ENCODE measurements at regions not wholly inside any gene's neighbourhood (a gene's known extent, or its start where the extent isn't known, plus 50 kb on each side); places are given as distances from the start of the nearest gene placed in this dataset.
A peak's percentile ranks its signal among the peaks of the same experiment; 100 is the strongest.

DNA sequence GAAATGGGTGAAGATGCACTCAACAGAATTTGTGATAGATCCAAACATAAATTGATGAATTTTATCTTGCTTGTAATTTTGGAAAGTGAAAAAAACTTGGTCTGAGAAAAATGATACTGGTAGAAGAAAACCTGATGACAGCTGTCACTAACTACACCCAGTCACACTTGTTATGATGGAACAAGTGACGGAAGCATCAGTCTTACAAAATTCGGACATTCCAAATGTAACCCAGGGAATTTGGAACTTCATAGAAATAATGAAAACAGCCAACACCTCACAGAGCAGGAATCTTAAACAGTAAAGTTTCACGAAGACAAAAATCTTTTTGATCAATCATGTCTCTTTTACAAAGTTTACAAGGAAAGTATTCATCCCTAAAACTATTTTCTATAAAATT is 123.9 kb downstream of the RIN2 start (continued):
- TF ChIP-seq ZBTB7B (CRISPR knock-in tag; IDR thresholded peaks at IDR 0.05) (no peak), BCL6 (CRISPR knock-in tag; IDR thresholded peaks at IDR 0.05) (no peak), MYNN (CRISPR knock-in tag; IDR thresholded peaks at IDR 0.05; ENCODE audit: low read depth) (no peak)

DNA sequence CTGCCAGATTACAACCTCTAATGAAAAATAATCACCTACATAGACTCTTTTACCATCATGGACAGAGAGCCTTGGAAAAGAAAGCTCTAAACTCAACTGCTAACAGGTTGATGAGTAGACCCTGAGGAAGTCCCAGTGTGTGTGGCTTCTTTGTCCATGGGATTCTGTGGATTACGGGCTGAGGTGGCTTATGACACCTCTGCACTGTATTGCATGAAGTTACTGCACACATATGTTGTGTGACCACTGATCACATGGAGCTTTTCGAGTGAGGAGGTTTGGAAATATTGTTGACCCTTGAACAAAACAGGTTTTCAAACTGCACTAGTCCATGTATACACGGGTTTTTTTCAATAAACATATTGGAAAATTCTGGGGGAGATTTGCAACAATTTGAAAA is 124.4 kb downstream of the RIN2 start:
- BruUV-seq (replicated peaks): no TSS peak
- POLR2A ChIA-PET: interaction anchor here (0.7 to 1.6 kb wide), 3 partner anchors 52 to 168 kb away, joined by 3 read pairs; no protein-coding TSS in a partner anchor
- ATAC-seq (no peak), FAIRE-seq (no peak), DNase-seq (ENCODE audit: low spot score) (no peak)
- Histone ChIP-seq H3K36me3 (replicated peaks in 1 of 2; ENCODE audit: control insufficient read depth in 1 of 2, insufficient read depth in 2 of 2, low read length in 2 of 2) (no peaks in the 10 kb centered on the region), H2AFZ (ENCODE audit: low read length) (no peak overlapping the region), H4K20me1 (ENCODE audit: insufficient read depth, low read length) (no peaks in the 10 kb centered on the region), H3K4me1 (ENCODE audit: insufficient read depth, low read length) (peaks cover 74% of the 10 kb centered on the region), H3K4me2 (ENCODE audit: low read depth, low read length) (no peak overlapping the region), H3K27ac (ENCODE audit: extremely low read length, insufficient read depth, low read length) (no peak overlapping the region), H3K4me3 (replicated peaks in 1 of 3; ENCODE audit: insufficient read depth in 1 of 3, low read depth in 2 of 3, low read length in 3 of 3) (no peak overlapping the region), H3K9ac (ENCODE audit: insufficient read depth, low read depth, low read length) (no peak overlapping the region), H3K79me2 (ENCODE audit: insufficient read depth, low read length) (no peaks in the 10 kb centered on the region), H3K9me3 (ENCODE audit: low read length) (no peaks in the 10 kb centered on the region), H3K27me3 (ENCODE audit: control insufficient read depth in 1 of 2, insufficient read depth in 2 of 2, low read length in 2 of 2) (peaks cover 0 to 4% of the 10 kb centered on the region in 2 experiments; a peak in 1 of 5 replicates)
- CTCF ChIA-PET (ENCODE audit: low intra/inter-chr PET ratio, low total read pairs): no interaction called here
- TF ChIP-seq, protein P1, sequence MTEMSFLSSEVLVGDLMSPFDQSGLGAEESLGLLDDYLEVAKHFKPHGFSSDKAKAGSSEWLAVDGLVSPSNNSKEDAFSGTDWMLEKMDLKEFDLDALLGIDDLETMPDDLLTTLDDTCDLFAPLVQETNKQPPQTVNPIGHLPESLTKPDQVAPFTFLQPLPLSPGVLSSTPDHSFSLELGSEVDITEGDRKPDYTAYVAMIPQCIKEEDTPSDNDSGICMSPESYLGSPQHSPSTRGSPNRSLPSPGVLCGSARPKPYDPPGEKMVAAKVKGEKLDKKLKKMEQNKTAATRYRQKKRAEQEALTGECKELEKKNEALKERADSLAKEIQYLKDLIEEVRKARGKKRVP (CRISPR knock-in tag; IDR thresholded peaks at IDR 0.05): peak in 1 of 2 experiments; percentile 59; a peak in 2 of 4 replicates
- no peak for TF ChIP-seq ZNF549 (CRISPR knock-in tag; IDR thresholded peaks at IDR 0.05)
- intact Hi-C loops (cut with micrococcal nuclease; ENCODE audit: unreplicated experiment) (no loop called here), in situ Hi-C loops (cut with HindIII; ENCODE audit: extremely low pct_ligation_motif_present, low pct_unique_long_range_greater_than_20kb) (no loop called here)
- 52% methylated on average over 3 of the region's 3 CpGs for WGBS (ENCODE audit: low lambda C conversion rate)

DNA sequence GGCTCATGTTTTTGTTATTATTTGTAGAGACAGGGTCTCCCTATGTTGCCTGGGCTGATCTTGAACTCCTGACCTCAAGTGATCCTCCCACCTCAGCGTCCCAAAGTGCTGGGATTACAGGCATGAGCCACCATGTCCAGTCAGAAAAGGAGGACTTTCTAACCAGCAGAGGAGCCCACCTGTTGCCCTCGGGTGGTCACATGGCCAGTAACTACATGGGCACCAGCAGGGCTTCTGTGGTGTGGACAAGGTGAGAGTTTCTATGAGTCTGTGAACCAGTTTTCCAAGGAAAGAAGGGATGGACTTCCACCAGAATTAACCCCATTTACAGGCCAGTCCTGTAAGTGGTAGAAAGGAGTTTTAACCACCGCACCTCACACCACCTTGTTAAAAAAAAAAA is 125.4 kb downstream of the RIN2 start:
- no TSS peak for BruUV-seq (replicated peaks)
- intact Hi-C loops (cut with micrococcal nuclease; ENCODE audit: unreplicated experiment) (no loop called here), in situ Hi-C loops (cut with HindIII; ENCODE audit: extremely low pct_ligation_motif_present, low pct_unique_long_range_greater_than_20kb) (no loop called here)
- no peaks in the 10 kb centered on the region for H3K79me2 ChIP-seq (ENCODE audit: insufficient read depth, low read length)
- no peak for FAIRE-seq
- no peak overlapping the region for H2AFZ ChIP-seq (ENCODE audit: low read length)
- TF ChIP-seq, protein P2, sequence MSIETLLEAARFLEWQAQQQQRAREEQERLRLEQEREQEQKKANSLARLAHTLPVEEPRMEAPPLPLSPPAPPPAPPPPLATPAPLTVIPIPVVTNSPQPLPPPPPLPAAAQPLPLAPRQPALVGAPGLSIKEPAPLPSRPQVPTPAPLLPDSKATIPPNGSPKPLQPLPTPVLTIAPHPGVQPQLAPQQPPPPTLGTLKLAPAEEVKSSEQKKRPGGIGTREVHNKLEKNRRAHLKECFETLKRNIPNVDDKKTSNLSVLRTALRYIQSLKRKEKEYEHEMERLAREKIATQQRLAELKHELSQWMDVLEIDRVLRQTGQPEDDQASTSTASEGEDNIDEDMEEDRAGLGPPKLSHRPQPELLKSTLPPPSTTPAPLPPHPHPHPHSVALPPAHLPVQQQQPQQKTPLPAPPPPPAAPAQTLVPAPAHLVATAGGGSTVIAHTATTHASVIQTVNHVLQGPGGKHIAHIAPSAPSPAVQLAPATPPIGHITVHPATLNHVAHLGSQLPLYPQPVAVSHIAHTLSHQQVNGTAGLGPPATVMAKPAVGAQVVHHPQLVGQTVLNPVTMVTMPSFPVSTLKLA (IDR thresholded peaks at IDR 0.05): peak; percentile 52
- TF ChIP-seq ZC3H13 (CRISPR knock-in tag; IDR thresholded peaks at IDR 0.05): no peak
- no peak overlapping the region for H3K4me2 ChIP-seq (ENCODE audit: low read depth, low read length)
- no peak overlapping the region for H3K9ac ChIP-seq (ENCODE audit: insufficient read depth, low read depth, low read length)
- peaks cover 0 to 12% of the 10 kb centered on the region in 2 experiments; a peak in 2 of 5 replicates for H3K27me3 ChIP-seq (ENCODE audit: control insufficient read depth in 1 of 2, insufficient read depth in 2 of 2, low read length in 2 of 2)
- H3K9me3 ChIP-seq (ENCODE audit: low read length): no peaks in the 10 kb centered on the region
- H3K27ac ChIP-seq (ENCODE audit: extremely low read length, insufficient read depth, low read length): no peak overlapping the region
- no peak for ATAC-seq
- no peak overlapping the region for H3K4me3 ChIP-seq (replicated peaks in 1 of 3; ENCODE audit: insufficient read depth in 1 of 3, low read depth in 2 of 3, low read length in 3 of 3)
- POLR2A ChIA-PET: no interaction called here
- CTCF ChIA-PET (ENCODE audit: low intra/inter-chr PET ratio, low total read pairs): no interaction called here
- no peak for DNase-seq (ENCODE audit: low spot score)
- no peaks in the 10 kb centered on the region for H4K20me1 ChIP-seq (ENCODE audit: insufficient read depth, low read length)
- WGBS (ENCODE audit: low lambda C conversion rate): 91% methylated on average over 3 of the region's 3 CpGs
- H3K4me1 ChIP-seq (ENCODE audit: insufficient read depth, low read length): peaks cover 85% of the 10 kb centered on the region
- H3K36me3 ChIP-seq (replicated peaks in 1 of 2; ENCODE audit: control insufficient read depth in 1 of 2, insufficient read depth in 2 of 2, low read length in 2 of 2): no peaks in the 10 kb centered on the region

Measured in HepG2 (cell line).